SU-DHL-6 (cell line): ENCODE measurements at regions not wholly inside any gene's neighbourhood (a gene's known extent, or its start where the extent isn't known, plus 50 kb on each side); places are given as distances from the start of the nearest gene placed in this dataset.

ENCODE experiments used
- H2AFZ ChIP-seq: fragments of 200-600 bp; sonication (generic); 2 replicates; pipeline ENCODE4 v1.6.1; 2014; ENCODE audit warnings: low read depth, mild to moderate bottlenecking, moderate library complexity, mixed read lengths, antibody characterized with exemption, low read length; ENCODE audit not compliant: severe bottlenecking
- H3F3A ChIP-seq: fragments of 200-600 bp; shearing (Covaris generic); 2 replicates; pipeline ENCODE4 v1.6.0; 2016; ENCODE audit warnings: antibody characterized with exemption, mild to moderate bottlenecking; ENCODE audit not compliant: insufficient read depth
- H3K27ac ChIP-seq: fragments of 200-600 bp; sonication (generic); 2 replicates; pipeline ENCODE4 v1.5.1; 2016; ENCODE audit warnings: low read depth, mild to moderate bottlenecking, low read length, moderate library complexity, mixed read lengths
- H3K27me3 ChIP-seq: fragments of 200-600 bp; sonication (generic), shearing (Covaris generic); 2 replicates; pipeline ENCODE4 v1.6.0; 2014; ENCODE audit warnings: mild to moderate bottlenecking, low read length
- H3K36me3 ChIP-seq: fragments of 200-600 bp; sonication (generic); 2 replicates; pipeline ENCODE4 v1.6.1; 2014; ENCODE audit warnings: mild to moderate bottlenecking, low read length, mixed read lengths
- H3K4me2 ChIP-seq: fragments of 300-600, 200-600 bp; shearing (Covaris generic), sonication (generic); 2 replicates; pipeline ENCODE4 v1.6.0; 2014; ENCODE audit warnings: low read length, low read depth, mild to moderate bottlenecking; ENCODE audit not compliant: poor library complexity, severe bottlenecking
- H3K4me3 ChIP-seq: fragments of 200-600 bp; sonication (generic); 2 replicates; pipeline ENCODE4 v1.5.1; 2014; ENCODE audit warnings: antibody characterized with exemption, low read length, mild to moderate bottlenecking, mixed read lengths; ENCODE audit not compliant: insufficient read depth, poor library complexity, severe bottlenecking
- H3K79me2 ChIP-seq: fragments of 200-600 bp; sonication (generic); 2 replicates; pipeline ENCODE4 v1.6.1; 2014; ENCODE audit warnings: mild to moderate bottlenecking, low read length, moderate library complexity; ENCODE audit not compliant: insufficient read depth
- H3K9ac ChIP-seq: fragments of 200-600 bp; sonication (generic); 2 replicates; pipeline ENCODE4 v1.7.0; 2014; ENCODE audit warnings: mild to moderate bottlenecking, low read length
- H3K9me2 ChIP-seq: fragments of 200-600 bp; sonication (generic); replicated peaks from 2 replicates; pipeline ENCODE4 v1.6.1; 2014; ENCODE audit warnings: low read length; ENCODE audit not compliant: insufficient read depth
- H3K9me3 ChIP-seq: fragments of 200-600 bp; sonication (generic); 2 replicates; pipeline ENCODE4 v1.6.1; 2014; ENCODE audit warnings: low read length, mixed read lengths; ENCODE audit not compliant: insufficient read depth
- H4K20me1 ChIP-seq: fragments of 200-600 bp; sonication (generic); 2 replicates; pipeline ENCODE4 v1.6.1; 2014; ENCODE audit warnings: low read depth, mild to moderate bottlenecking, antibody characterized with exemption, low read length, moderate library complexity, mixed read lengths
- CTCF ChIP-seq: fragments of 200-600 bp; sonication (generic); IDR thresholded peaks from one replicate; pipeline ENCODE4 v1.5.1; 2017; ENCODE audit warnings: antibody characterized with exemption, mild to moderate bottlenecking, low read length, moderate library complexity; ENCODE audit not compliant: insufficient read depth, poor library complexity, severe bottlenecking
- EZH2phosphoT487 ChIP-seq: fragments of 200-600 bp; sonication (generic), shearing (Covaris generic); conservative IDR thresholded peaks from 2 replicates; pipeline ENCODE4 v1.6.1; 2018; ENCODE audit warnings: mild to moderate bottlenecking, antibody characterized with exemption, low read length, moderate library complexity, mixed read lengths

- Histone ChIP-seq H3K9me2 (no peaks in the 10 kb centered on the region), H3K9ac (no peak overlapping the region), H3K9me3 (no peaks in the 10 kb centered on the region), H2AFZ (no peak overlapping the region), H4K20me1 (no peaks in the 10 kb centered on the region), H3K79me2 (no peaks in the 10 kb centered on the region), H3K27ac (no peak overlapping the region), H3K36me3 (no peaks in the 10 kb centered on the region), H3K4me2 (no peak overlapping the region), H3K4me3 (no peak overlapping the region), H3F3A (no peaks in the 10 kb centered on the region), H3K27me3 (no peaks in the 10 kb centered on the region)
- TF ChIP-seq CTCF = no peak
- no peak for TF ChIP-seq EZH2phosphoT487
These were observed 96.3 kb upstream of the ANKRD1 start for GRCh38 chr10:91017198-91017597.

DNA sequence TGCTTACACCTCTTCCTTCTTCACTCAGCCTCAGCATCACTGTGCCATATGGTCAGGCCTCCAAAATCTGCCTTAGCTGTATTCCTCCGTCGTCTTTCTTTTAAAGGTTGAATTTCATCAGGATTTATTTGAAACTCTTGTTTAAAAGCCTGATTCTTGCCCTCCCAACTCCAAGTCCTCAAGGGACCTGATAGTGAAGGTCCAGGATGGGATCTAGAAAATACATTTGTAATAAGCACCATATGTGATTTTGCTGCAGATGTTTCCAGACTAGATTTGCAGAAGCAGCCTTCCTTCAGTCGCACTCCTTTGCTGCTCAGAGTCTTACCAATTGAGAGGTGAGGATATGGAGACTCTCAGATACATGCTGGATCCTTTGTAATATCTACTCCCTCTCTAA, 101.0 kb upstream of the ANKRD1 start:
- Histone ChIP-seq H3K9me2 (no peaks in the 10 kb centered on the region), H3K27ac (no peak overlapping the region), H3K9ac (no peak overlapping the region), H3K4me2 (no peak overlapping the region), H4K20me1 (no peaks in the 10 kb centered on the region), H2AFZ (no peak overlapping the region), H3K4me3 (no peak overlapping the region), H3K36me3 (no peaks in the 10 kb centered on the region), H3F3A (no peaks in the 10 kb centered on the region), H3K9me3 (no peaks in the 10 kb centered on the region), H3K79me2 (no peaks in the 10 kb centered on the region), H3K27me3 (no peaks in the 10 kb centered on the region)
- TF ChIP-seq CTCF (no peak), EZH2phosphoT487 (no peak)

DNA sequence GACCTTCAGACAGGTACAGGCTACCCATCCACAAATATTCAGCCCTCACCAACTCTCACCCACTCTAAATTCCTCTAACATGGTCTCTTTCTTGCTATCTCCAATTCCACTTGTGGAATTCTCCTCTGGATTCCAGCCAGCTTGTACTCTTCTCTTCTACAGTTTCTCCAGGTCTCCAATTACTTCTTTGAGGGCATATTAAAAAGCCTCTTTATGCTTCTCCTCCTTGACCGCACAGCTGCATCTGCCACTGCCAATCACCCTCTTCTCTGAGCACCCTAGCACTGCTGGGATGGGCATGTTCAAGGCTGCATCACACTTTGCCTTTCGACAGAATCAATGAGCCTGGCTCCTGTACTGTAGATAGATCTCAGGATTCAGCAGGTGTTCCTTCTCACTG, 101.5 kb upstream of the ANKRD1 start:
- H3K9me3 ChIP-seq = no peaks in the 10 kb centered on the region
- no peak overlapping the region for H3K4me2 ChIP-seq
- TF ChIP-seq CTCF (no peak), EZH2phosphoT487 (no peak)
- H4K20me1 ChIP-seq = no peaks in the 10 kb centered on the region
- no peaks in the 10 kb centered on the region for H3K9me2 ChIP-seq
- no peaks in the 10 kb centered on the region for H3K27me3 ChIP-seq
- no peak overlapping the region for H3K27ac ChIP-seq
- H3K79me2 ChIP-seq = no peaks in the 10 kb centered on the region
- H3F3A ChIP-seq = no peaks in the 10 kb centered on the region
- H3K9ac ChIP-seq = no peak overlapping the region
- H3K36me3 ChIP-seq = no peaks in the 10 kb centered on the region
- no peak overlapping the region for H3K4me3 ChIP-seq
- no peak overlapping the region for H2AFZ ChIP-seq
